Gastroesophageal sphincter (tissue), 3 donors: ENCODE measurements at regions not wholly inside any gene's neighbourhood (a gene's known extent, or its start where the extent isn't known, plus 50 kb on each side); places are given as distances from the start of the nearest gene placed in this dataset.

Experiments used
- CTCF ChIP-seq, 4 experiments: fragments of 200-600 bp in 2 of 4; fragments of 450-650 bp in 2 of 4; sonication (generic) in 1 of 4; IDR thresholded peaks; one replicate each; pipeline ENCODE4 v1.5.1; 2017 to 2019; ENCODE audit warnings: antibody characterized with exemption in 4 of 4, mild to moderate bottlenecking in 2 of 4, moderate library complexity in 2 of 4
- EP300 ChIP-seq: sonication (generic); formaldehyde crosslinking; IDR thresholded peaks from one replicate; pipeline ENCODE4 v1.6.1; 2017; ENCODE audit warnings: antibody characterized with exemption, mild to moderate bottlenecking
- POLR2A ChIP-seq, 2 donors: fragments of 450-650 bp; IDR thresholded peaks; one replicate each; pipeline ENCODE4 v1.6.1; 2017; ENCODE audit warnings: antibody characterized with exemption in 2 of 2, mild to moderate bottlenecking in 2 of 2, moderate library complexity in 1 of 2

- no peak for TF ChIP-seq CTCF (IDR thresholded peaks at IDR 0.05)
- TF ChIP-seq EP300, result no peak
- no peak for TF ChIP-seq POLR2A (IDR thresholded peaks at IDR 0.05)
Measured at GRCh38 chr1:177425199-177425598, 254.4 kb downstream of the BRINP2 start.
